ENCODE measurements at regions not wholly inside any gene's neighbourhood (a gene's known extent, or its start where the extent isn't known, plus 50 kb on each side); places are given as distances from the start of the nearest gene placed in this dataset.
"Not testable (repeated sequence)": the region's sequence is repeated elsewhere in the genome, so short reads cannot be mapped to it uniquely, and the experiment has no call there.

DNA sequence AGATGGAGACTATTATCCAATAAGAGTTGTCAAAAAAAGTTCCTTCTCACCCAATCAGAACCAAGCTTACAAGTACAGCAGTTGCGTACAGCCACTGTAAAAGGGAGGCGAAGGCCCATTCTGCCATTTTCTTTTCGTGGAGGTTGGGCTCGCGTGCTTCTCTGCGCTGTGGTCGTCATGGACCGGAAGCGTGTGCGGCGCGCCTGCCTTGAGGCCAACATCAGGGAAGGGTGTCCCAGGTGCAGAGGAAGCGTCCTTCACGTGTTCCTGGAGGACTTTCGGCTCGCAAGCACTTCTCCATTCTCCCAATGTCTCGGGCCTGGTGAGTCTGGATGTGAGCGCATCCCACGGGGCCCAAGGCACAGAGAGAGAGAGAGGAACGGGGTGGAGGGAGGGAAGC, 85.8 kb downstream of the TBC1D26 start:
- H2AFZ ChIP-seq (ENCODE audit: low read depth, low read length); dilution Hi-C loops (cut with MboI; ENCODE audit: extremely low pct_ligation_motif_present, low sequenced_read_pairs); CTCF ChIA-PET; H3K4me3 ChIP-seq (replicated peaks in 1 of 3; ENCODE audit: insufficient read depth in 1 of 3, low read depth in 1 of 3, low read length in 3 of 3); H3K36me3 ChIP-seq (ENCODE audit: control insufficient read depth in 2 of 2, extremely low read depth in 1 of 2, insufficient read depth in 2 of 2, low read length in 2 of 2); intact Hi-C loops (cut with micrococcal nuclease); H3K9me1 ChIP-seq (replicated peaks; ENCODE audit: control insufficient read depth, extremely low read depth, insufficient read depth, low read length); DNase-seq (ENCODE audit: low read depth, low spot score); POLR2A ChIA-PET; H3K4me2 ChIP-seq (ENCODE audit: insufficient read depth, low read length); BruUV-seq (replicated peaks); H4K20me1 ChIP-seq (replicated peaks; ENCODE audit: control insufficient read depth, extremely low read depth, insufficient read depth, low read length); H3K79me2 ChIP-seq (ENCODE audit: control insufficient read depth, insufficient read depth, low read length); H3K9me3 ChIP-seq (replicated peaks; ENCODE audit: control insufficient read depth, insufficient read depth, low read length); H3K27ac ChIP-seq (ENCODE audit: insufficient read depth, low read depth, low read length); H3K27me3 ChIP-seq (ENCODE audit: control insufficient read depth in 2 of 2, insufficient read depth in 2 of 2, low read length in 2 of 2); H3K9ac ChIP-seq (replicated peaks; ENCODE audit: extremely low read depth, insufficient read depth, low read length); H3K4me1 ChIP-seq (ENCODE audit: control insufficient read depth, extremely low read depth, insufficient read depth, low read length); FAIRE-seq: not testable (repeated sequence)

DNA sequence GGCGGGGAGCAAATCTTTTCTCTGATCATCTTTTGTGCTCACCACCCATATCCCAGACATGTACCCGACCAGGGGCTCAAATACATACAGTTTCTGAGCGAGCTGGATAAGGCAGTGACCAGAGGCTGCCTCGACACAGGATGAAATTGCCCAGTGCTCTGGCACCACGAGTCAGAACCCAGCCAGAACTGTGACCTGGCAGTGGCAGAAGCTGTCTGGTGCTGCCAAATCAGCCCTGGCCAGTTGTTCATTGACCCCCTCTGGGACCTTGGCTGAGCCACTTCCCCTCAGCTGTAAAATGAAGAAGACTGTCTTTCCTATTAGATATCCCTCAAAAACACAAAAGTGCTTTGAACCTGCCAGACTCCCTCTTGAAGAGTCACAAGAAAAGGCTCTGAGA, 90.2 kb downstream of the TBC1D26 start:
- DNase-seq (ENCODE audit: low read depth, low spot score); POLR2A ChIA-PET; H3K36me3 ChIP-seq (ENCODE audit: control insufficient read depth in 2 of 2, extremely low read depth in 1 of 2, insufficient read depth in 2 of 2, low read length in 2 of 2); H3K4me3 ChIP-seq (replicated peaks in 1 of 3; ENCODE audit: insufficient read depth in 1 of 3, low read depth in 1 of 3, low read length in 3 of 3); H3K9me1 ChIP-seq (replicated peaks; ENCODE audit: control insufficient read depth, extremely low read depth, insufficient read depth, low read length); H3K4me1 ChIP-seq (ENCODE audit: control insufficient read depth, extremely low read depth, insufficient read depth, low read length); FAIRE-seq; H3K27me3 ChIP-seq (ENCODE audit: control insufficient read depth in 2 of 2, insufficient read depth in 2 of 2, low read length in 2 of 2); BruUV-seq (replicated peaks); H3K9ac ChIP-seq (replicated peaks; ENCODE audit: extremely low read depth, insufficient read depth, low read length); H4K20me1 ChIP-seq (replicated peaks; ENCODE audit: control insufficient read depth, extremely low read depth, insufficient read depth, low read length); H3K27ac ChIP-seq (ENCODE audit: insufficient read depth, low read depth, low read length); H2AFZ ChIP-seq (ENCODE audit: low read depth, low read length); dilution Hi-C loops (cut with MboI; ENCODE audit: extremely low pct_ligation_motif_present, low sequenced_read_pairs); H3K9me3 ChIP-seq (replicated peaks; ENCODE audit: control insufficient read depth, insufficient read depth, low read length); H3K4me2 ChIP-seq (ENCODE audit: insufficient read depth, low read length); H3K79me2 ChIP-seq (ENCODE audit: control insufficient read depth, insufficient read depth, low read length); CTCF ChIA-PET; intact Hi-C loops (cut with micrococcal nuclease): not testable (repeated sequence)

DNA sequence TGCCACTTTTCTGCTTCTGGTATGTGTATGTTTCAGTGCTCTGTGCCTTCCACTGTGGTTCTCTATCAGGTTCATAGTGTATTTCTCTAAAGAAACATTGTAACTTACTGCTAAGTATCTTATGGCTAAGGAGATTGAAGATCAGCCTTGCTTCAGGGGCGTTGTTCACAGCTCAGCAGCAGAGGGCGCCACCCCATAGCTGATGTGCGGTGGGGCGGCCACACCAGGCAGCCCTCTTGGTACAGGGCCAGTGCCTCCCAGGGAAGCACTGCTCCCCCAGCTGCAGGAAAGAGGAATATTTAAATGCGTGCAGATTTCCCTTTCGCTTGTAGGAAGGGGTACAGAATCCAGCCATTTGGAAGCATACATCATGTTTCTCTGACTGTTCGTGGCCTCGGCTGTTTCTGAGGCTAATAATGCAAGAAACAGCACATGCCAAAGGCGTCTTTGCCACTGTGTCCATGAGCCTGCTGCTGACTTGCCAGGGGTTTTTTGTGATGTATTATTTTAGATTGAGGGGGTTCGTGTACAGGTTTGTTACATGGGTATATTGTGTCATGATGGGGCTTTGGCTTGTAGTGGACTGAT, 96.7 kb downstream of the TBC1D26 start:
- H3K79me2 ChIP-seq (ENCODE audit: control insufficient read depth, insufficient read depth, low read length); POLR2A ChIA-PET; H3K9me3 ChIP-seq (replicated peaks; ENCODE audit: control insufficient read depth, insufficient read depth, low read length); H3K9ac ChIP-seq (replicated peaks; ENCODE audit: extremely low read depth, insufficient read depth, low read length); H4K20me1 ChIP-seq (replicated peaks; ENCODE audit: control insufficient read depth, extremely low read depth, insufficient read depth, low read length); H3K4me1 ChIP-seq (ENCODE audit: control insufficient read depth, extremely low read depth, insufficient read depth, low read length); H3K27me3 ChIP-seq (ENCODE audit: control insufficient read depth in 2 of 2, insufficient read depth in 2 of 2, low read length in 2 of 2); H3K27ac ChIP-seq (ENCODE audit: insufficient read depth, low read depth, low read length); H3K36me3 ChIP-seq (ENCODE audit: control insufficient read depth in 2 of 2, extremely low read depth in 1 of 2, insufficient read depth in 2 of 2, low read length in 2 of 2); dilution Hi-C loops (cut with MboI; ENCODE audit: extremely low pct_ligation_motif_present, low sequenced_read_pairs); H3K4me2 ChIP-seq (ENCODE audit: insufficient read depth, low read length); H2AFZ ChIP-seq (ENCODE audit: low read depth, low read length); BruUV-seq (replicated peaks); H3K9me1 ChIP-seq (replicated peaks; ENCODE audit: control insufficient read depth, extremely low read depth, insufficient read depth, low read length); H3K4me3 ChIP-seq (replicated peaks in 1 of 3; ENCODE audit: insufficient read depth in 1 of 3, low read depth in 1 of 3, low read length in 3 of 3): not testable (repeated sequence)
- CTCF ChIA-PET, result interaction anchor here (0.6 to 2.6 kb wide), 4 partner anchors 116 to 169 kb away, joined by 3 to 20 read pairs (median 8); partner anchors contain the start of genes ADORA2B, TTC19 and ZSWIM7
- intact Hi-C loops (cut with micrococcal nuclease), result loop anchor here (1.0 to 2.0 kb wide), 2 partner anchors 116 to 169 kb away; partner anchors contain the start of gene ADORA2B
- DNase-seq (ENCODE audit: low read depth, low spot score), result peak; percentile 80
- TF ChIP-seq, protein P1, sequence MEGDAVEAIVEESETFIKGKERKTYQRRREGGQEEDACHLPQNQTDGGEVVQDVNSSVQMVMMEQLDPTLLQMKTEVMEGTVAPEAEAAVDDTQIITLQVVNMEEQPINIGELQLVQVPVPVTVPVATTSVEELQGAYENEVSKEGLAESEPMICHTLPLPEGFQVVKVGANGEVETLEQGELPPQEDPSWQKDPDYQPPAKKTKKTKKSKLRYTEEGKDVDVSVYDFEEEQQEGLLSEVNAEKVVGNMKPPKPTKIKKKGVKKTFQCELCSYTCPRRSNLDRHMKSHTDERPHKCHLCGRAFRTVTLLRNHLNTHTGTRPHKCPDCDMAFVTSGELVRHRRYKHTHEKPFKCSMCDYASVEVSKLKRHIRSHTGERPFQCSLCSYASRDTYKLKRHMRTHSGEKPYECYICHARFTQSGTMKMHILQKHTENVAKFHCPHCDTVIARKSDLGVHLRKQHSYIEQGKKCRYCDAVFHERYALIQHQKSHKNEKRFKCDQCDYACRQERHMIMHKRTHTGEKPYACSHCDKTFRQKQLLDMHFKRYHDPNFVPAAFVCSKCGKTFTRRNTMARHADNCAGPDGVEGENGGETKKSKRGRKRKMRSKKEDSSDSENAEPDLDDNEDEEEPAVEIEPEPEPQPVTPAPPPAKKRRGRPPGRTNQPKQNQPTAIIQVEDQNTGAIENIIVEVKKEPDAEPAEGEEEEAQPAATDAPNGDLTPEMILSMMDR (IDR thresholded peaks at IDR 0.05; ENCODE audit: extremely low read depth in 1 of 2, insufficient read depth in 1 of 2, low read depth in 1 of 2, low read length in 2 of 2), result peak; percentile 59 to 72
- FAIRE-seq, result peak; percentile 67

DNA sequence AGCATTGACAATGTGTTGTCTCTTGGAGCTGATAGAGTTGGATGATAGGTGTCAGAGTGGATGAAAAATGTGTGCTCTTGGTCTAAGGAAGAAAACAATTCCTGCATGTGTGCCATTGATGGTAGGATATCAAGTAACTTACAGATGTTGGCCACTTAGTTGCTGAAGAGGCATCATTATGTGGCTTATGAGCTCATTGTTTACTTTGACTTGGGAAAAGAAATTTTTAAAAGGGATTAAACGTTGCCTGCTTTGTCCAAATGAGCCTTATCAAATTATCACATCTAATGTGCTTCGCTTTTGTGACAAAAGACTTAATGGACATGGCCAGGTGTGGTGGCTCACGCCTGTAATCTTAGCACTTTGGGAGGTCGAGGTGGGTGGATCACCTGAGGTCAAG, 98.1 kb downstream of the TBC1D26 start:
- H3K9me3 ChIP-seq (replicated peaks; ENCODE audit: control insufficient read depth, insufficient read depth, low read length); FAIRE-seq; H2AFZ ChIP-seq (ENCODE audit: low read depth, low read length); H3K27me3 ChIP-seq (ENCODE audit: control insufficient read depth in 2 of 2, insufficient read depth in 2 of 2, low read length in 2 of 2); POLR2A ChIA-PET; H3K9me1 ChIP-seq (replicated peaks; ENCODE audit: control insufficient read depth, extremely low read depth, insufficient read depth, low read length); H3K4me3 ChIP-seq (replicated peaks in 1 of 3; ENCODE audit: insufficient read depth in 1 of 3, low read depth in 1 of 3, low read length in 3 of 3); DNase-seq (ENCODE audit: low read depth, low spot score); H3K4me2 ChIP-seq (ENCODE audit: insufficient read depth, low read length); H3K79me2 ChIP-seq (ENCODE audit: control insufficient read depth, insufficient read depth, low read length); CTCF ChIA-PET; H3K9ac ChIP-seq (replicated peaks; ENCODE audit: extremely low read depth, insufficient read depth, low read length); H3K4me1 ChIP-seq (ENCODE audit: control insufficient read depth, extremely low read depth, insufficient read depth, low read length); H3K27ac ChIP-seq (ENCODE audit: insufficient read depth, low read depth, low read length); dilution Hi-C loops (cut with MboI; ENCODE audit: extremely low pct_ligation_motif_present, low sequenced_read_pairs); H3K36me3 ChIP-seq (ENCODE audit: control insufficient read depth in 2 of 2, extremely low read depth in 1 of 2, insufficient read depth in 2 of 2, low read length in 2 of 2); H4K20me1 ChIP-seq (replicated peaks; ENCODE audit: control insufficient read depth, extremely low read depth, insufficient read depth, low read length); BruUV-seq (replicated peaks); intact Hi-C loops (cut with micrococcal nuclease): not testable (repeated sequence)
